Fibroblast of lung (primary cell): ENCODE measurements at regions not wholly inside any gene's neighbourhood (a gene's known extent, or its start where the extent isn't known, plus 50 kb on each side); places are given as distances from the start of the nearest gene placed in this dataset.

Source experiments
- DNase-seq, 2 donors: peaks; one replicate each; pipeline versions ENCODE4 v3.0.0 to v3.0.0-alpha.2; 2010; ENCODE audit warnings: low read depth in 2 of 2
- H2AFZ ChIP-seq: 2 replicates; pipeline ENCODE4 v1.5.1; 2012; ENCODE audit warnings: low read length, control low read depth, inconsistent platforms
- H3K27ac ChIP-seq: 2 replicates; pipeline ENCODE4 v1.5.1; 2011; ENCODE audit warnings: low read length, control low read depth; ENCODE audit not compliant: insufficient read depth
- H3K27me3 ChIP-seq: 2 replicates; pipeline ENCODE4 v1.5.1; 2011; ENCODE audit warnings: mild to moderate bottlenecking, low read length; ENCODE audit not compliant: control insufficient read depth, insufficient read depth
- H3K36me3 ChIP-seq: 2 replicates; pipeline ENCODE4 v1.5.1; 2011; ENCODE audit warnings: low read length; ENCODE audit not compliant: control insufficient read depth, insufficient read depth
- H3K4me1 ChIP-seq: 2 replicates; pipeline ENCODE4 v1.5.1; 2011; ENCODE audit warnings: low read length; ENCODE audit not compliant: control insufficient read depth, insufficient read depth; ENCODE audit errors: extremely low read depth
- H3K4me2 ChIP-seq: 2 replicates; pipeline ENCODE4 v1.5.1; 2011; ENCODE audit warnings: low read length, control low read depth; ENCODE audit not compliant: insufficient read depth; ENCODE audit errors: extremely low read depth
- H3K4me3 ChIP-seq, 4 experiments: fragments of 200-600 bp in 1 of 4; sonication (generic) in 1 of 4; replicated peaks in 1 of 4; 2 replicates each; pipeline ENCODE4 v1.5.1; 2011 to 2016; ENCODE audit warnings: low read length in 4 of 4, low read depth in 3 of 4, mild to moderate bottlenecking in 3 of 4, control low read depth in 2 of 4, inconsistent platforms in 1 of 4, mixed read lengths in 1 of 4; ENCODE audit not compliant: insufficient read depth in 1 of 4; ENCODE audit errors: control extremely low read depth in 1 of 4
- H3K79me2 ChIP-seq: 2 replicates; pipeline ENCODE4 v1.5.1; 2012; ENCODE audit warnings: mild to moderate bottlenecking, low read length, inconsistent platforms; ENCODE audit not compliant: control insufficient read depth, insufficient read depth
- H3K9ac ChIP-seq: 2 replicates; pipeline ENCODE4 v1.5.1; 2011; ENCODE audit warnings: mild to moderate bottlenecking, low read length, control low read depth; ENCODE audit not compliant: insufficient read depth
- H3K9me3 ChIP-seq: 2 replicates; pipeline ENCODE4 v1.5.1; 2012; ENCODE audit warnings: low read depth, low read length; ENCODE audit not compliant: control insufficient read depth, insufficient read depth
- H4K20me1 ChIP-seq: 2 replicates; pipeline ENCODE4 v1.5.1; 2011; ENCODE audit warnings: low read length; ENCODE audit not compliant: control insufficient read depth, insufficient read depth; ENCODE audit errors: extremely low read depth
- CTCF ChIP-seq, 2 donors: IDR thresholded peaks in 1 of 2; conservative IDR thresholded peaks in 1 of 2; 1 replicate in 1 of 2; 2 replicates in 1 of 2; pipeline ENCODE4 v1.5.1; 2011 to 2012; ENCODE audit warnings: low read length in 2 of 2, control low read depth in 1 of 2, inconsistent platforms in 1 of 2, low read depth in 1 of 2, mild to moderate bottlenecking in 1 of 2
- EZH2 ChIP-seq: IDR thresholded peaks from 2 replicates; pipeline ENCODE4 v1.5.1; 2012; ENCODE audit warnings: low read length, control low read depth, mild to moderate bottlenecking; ENCODE audit errors: missing control alignments

DNA sequence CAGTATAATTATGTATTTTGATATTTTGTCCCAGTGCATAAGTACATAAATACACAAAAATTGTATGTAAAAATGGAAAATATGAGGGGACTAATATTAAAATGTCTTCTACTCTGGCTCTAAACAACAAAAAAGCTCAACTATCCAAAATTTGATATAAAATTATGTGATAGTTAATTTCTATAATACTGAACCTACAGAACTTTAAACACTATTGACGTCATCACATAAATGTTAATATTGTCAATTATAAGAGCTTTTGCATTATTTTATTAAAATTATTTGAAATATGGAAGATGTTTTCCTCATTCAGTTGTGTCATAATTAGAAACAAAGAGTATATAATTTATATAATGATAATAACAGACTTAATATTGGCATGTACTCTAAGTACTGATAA is 1139.7 kb upstream of the TMEFF2 start:
- no peak overlapping the region for H3K4me2 ChIP-seq
- no peaks in the 10 kb centered on the region for H4K20me1 ChIP-seq
- no peaks in the 10 kb centered on the region for H3K36me3 ChIP-seq
- no peak overlapping the region for H3K9ac ChIP-seq
- H3K4me1 ChIP-seq: no peaks in the 10 kb centered on the region
- TF ChIP-seq CTCF (conservative IDR thresholded peaks at IDR 0.05 in 1 of 2, IDR thresholded peaks at IDR 0.05 in 1 of 2; ENCODE audit: low read depth in 1 of 2, low read length in 2 of 2): no peak
- no peak overlapping the region for H3K4me3 ChIP-seq
- H3K79me2 ChIP-seq: no peaks in the 10 kb centered on the region
- H2AFZ ChIP-seq: no peak overlapping the region
- H3K9me3 ChIP-seq: no peaks in the 10 kb centered on the region
- no peaks in the 10 kb centered on the region for H3K27me3 ChIP-seq
- DNase-seq: no peak
- H3K27ac ChIP-seq: no peak overlapping the region

GRCh38 chr2:193333539-193333938 is 1138.8 kb upstream of the TMEFF2 start:
- Histone ChIP-seq H3K4me2 (no peak overlapping the region), H3K9me3 (no peaks in the 10 kb centered on the region), H3K4me1 (no peaks in the 10 kb centered on the region), H3K9ac (no peak overlapping the region), H3K27me3 (no peaks in the 10 kb centered on the region), H3K4me3 (no peak overlapping the region), H3K79me2 (no peaks in the 10 kb centered on the region), H2AFZ (no peak overlapping the region), H3K27ac (no peak overlapping the region), H3K36me3 (no peaks in the 10 kb centered on the region), H4K20me1 (no peaks in the 10 kb centered on the region)
- DNase-seq: no peak
- TF ChIP-seq EZH2 (no peak), CTCF (conservative IDR thresholded peaks at IDR 0.05 in 1 of 2, IDR thresholded peaks at IDR 0.05 in 1 of 2; ENCODE audit: low read depth in 1 of 2, low read length in 2 of 2) (no peak)

- TF ChIP-seq CTCF (conservative IDR thresholded peaks at IDR 0.05 in 1 of 2, IDR thresholded peaks at IDR 0.05 in 1 of 2; ENCODE audit: low read depth in 1 of 2, low read length in 2 of 2) (no peak), EZH2 (no peak)
- no peaks in the 10 kb centered on the region for H3K4me1 ChIP-seq
- no peaks in the 10 kb centered on the region for H3K27me3 ChIP-seq
- H3K79me2 ChIP-seq: no peaks in the 10 kb centered on the region
- no peak overlapping the region for H3K4me2 ChIP-seq
- no peak overlapping the region for H3K9ac ChIP-seq
- H4K20me1 ChIP-seq: no peaks in the 10 kb centered on the region
- H3K9me3 ChIP-seq: no peaks in the 10 kb centered on the region
- H2AFZ ChIP-seq: no peak overlapping the region
- no peak overlapping the region for H3K27ac ChIP-seq
- H3K36me3 ChIP-seq: no peaks in the 10 kb centered on the region
- no peak overlapping the region for H3K4me3 ChIP-seq
- peak in 1 of 2 donors; percentile 24 for DNase-seq
Measured at GRCh38 chr2:193332941-193333340, 1138.2 kb upstream of the TMEFF2 start.
